Posterior cingulate gyrus (tissue), 11 donors: ENCODE measurements at regions not wholly inside any gene's neighbourhood (a gene's known extent, or its start where the extent isn't known, plus 50 kb on each side); places are given as distances from the start of the nearest gene placed in this dataset.
A peak's percentile ranks its signal among the peaks of the same experiment; 100 is the strongest.

ENCODE experiments used
- DNase-seq, 10 donors: peaks; one replicate each; pipeline versions ENCODE4 v3.0.0 to v3.0.0-alpha.2; 2020 to 2021; ENCODE audit warnings: mixed read lengths in 3 of 10
- intact Hi-C: fragments of 100-400 bp; cut with DNase I; formaldehyde crosslinking; loops from one replicate; pipeline ENCODE4 v1.15.1; 2023

GRCh38 chr22:44424867-44425693 is 73.0 kb downstream of the RTL6 start:
- peak in 2 of 10 donors; percentile 53 for DNase-seq
- intact Hi-C loops, result no loop called here

- DNase-seq, result no peak
Observed at GRCh38 chr22:44424359-44424682, 73.7 kb downstream of the RTL6 start.

GRCh38 chr22:44423556-44424358 is 74.3 kb downstream of the RTL6 start:
- intact Hi-C loops, result no loop called here
- DNase-seq, result peak in 2 of 10 donors; percentile 35 to 46

More at GRCh38 chr22:44424359-44424682, 73.7 kb downstream of the RTL6 start:
- intact Hi-C loops, result no loop called here

- intact Hi-C loops, result no loop called here
- DNase-seq, result peak in 1 of 10 donors; percentile 57
Observed at GRCh38 chr22:44422746-44423380, 75.2 kb downstream of the RTL6 start.

- intact Hi-C loops, result no loop called here
- DNase-seq, result no peak
Observed at GRCh38 chr22:44419429-44419828, 78.6 kb downstream of the RTL6 start.

GRCh38 chr22:44413211-44413610 is 84.8 kb downstream of the RTL6 start:
- peak in 3 of 10 donors; percentile 14 to 55 (median 21) for DNase-seq
- intact Hi-C loops, result no loop called here

- peak in 3 of 10 donors; percentile 48 to 77 (median 68) for DNase-seq
- intact Hi-C loops, result no loop called here
Observed at GRCh38 chr22:44412136-44412731, 85.8 kb downstream of the RTL6 start.

GRCh38 chr22:44411226-44412135 is 86.6 kb downstream of the RTL6 start:
- peak in 3 of 10 donors; percentile 57 to 72 (median 62) for DNase-seq
- intact Hi-C loops, result no loop called here

- intact Hi-C loops, result no loop called here
- peak in 7 of 10 donors; percentile 4 to 84 (median 30) for DNase-seq
Observed at GRCh38 chr22:44410451-44410991, 87.5 kb downstream of the RTL6 start.

GRCh38 chr22:44409974-44410316 is 88.1 kb downstream of the RTL6 start:
- peak in 1 of 10 donors; percentile 20 for DNase-seq
- intact Hi-C loops, result no loop called here

GRCh38 chr22:44409211-44409973 is 88.6 kb downstream of the RTL6 start:
- intact Hi-C loops, result no loop called here
- DNase-seq, result peak in 4 of 10 donors; percentile 24 to 81 (median 64)

- intact Hi-C loops, result no loop called here
- peak in 2 of 10 donors; percentile 2 to 10 for DNase-seq
Observed at GRCh38 chr22:44408829-44409192, 89.2 kb downstream of the RTL6 start.

- intact Hi-C loops, result no loop called here
- DNase-seq, result peak in 3 of 10 donors; percentile 16 to 63 (median 62)
Observed at GRCh38 chr22:44407987-44408828, 89.8 kb downstream of the RTL6 start.

- intact Hi-C loops, result no loop called here
- DNase-seq, result peak in 3 of 10 donors; percentile 13 to 76 (median 63)
Observed at GRCh38 chr22:44407171-44407986, 90.7 kb downstream of the RTL6 start.

- intact Hi-C loops, result no loop called here
- DNase-seq, result peak in 4 of 10 donors; percentile 12 to 58 (median 54)
Observed at GRCh38 chr22:44406341-44407170, 91.5 kb downstream of the RTL6 start.

GRCh38 chr22:44405661-44406060 is 92.4 kb downstream of the RTL6 start:
- DNase-seq, result peak in 3 of 10 donors; percentile 29 to 43 (median 32)

More at GRCh38 chr22:44405661-44406060, 92.4 kb downstream of the RTL6 start:
- intact Hi-C loops, result no loop called here
